NCI-H2107 treated with DMSO at 0.1 percent for 48 hours (cell line): ENCODE measurements at regions not wholly inside any gene's neighbourhood (a gene's known extent, or its start where the extent isn't known, plus 50 kb on each side); places are given as distances from the start of the nearest gene placed in this dataset.
A peak's percentile ranks its signal among the peaks of the same experiment; 100 is the strongest.
"Not testable (repeated sequence)": the region's sequence is repeated elsewhere in the genome, so short reads cannot be mapped to it uniquely, and the experiment has no call there.

ENCODE experiments used
- DNase-seq: peaks from one replicate; lab custom pipeline; 2025; ENCODE audit not compliant: unreplicated experiment; lab: John Stamatoyannopoulos, UW

GRCh38 chr7:12930534-12930933, 243.1 kb downstream of the ARL4A start:
- no peak for DNase-seq

- DNase-seq = not testable (repeated sequence)
Measured at GRCh38 chr7:12931465-12931864, 244.0 kb downstream of the ARL4A start.

- DNase-seq = no peak
Measured at GRCh38 chr7:12939694-12940093, 252.3 kb downstream of the ARL4A start.

- DNase-seq = no peak
Measured at GRCh38 chr7:12941512-12941911, 254.1 kb downstream of the ARL4A start.

GRCh38 chr7:12942609-12943008, 255.2 kb downstream of the ARL4A start:
- DNase-seq = no peak

GRCh38 chr7:12943781-12944180, 256.3 kb downstream of the ARL4A start:
- DNase-seq = no peak

- no peak for DNase-seq
Measured at GRCh38 chr7:12945901-12946300, 258.5 kb downstream of the ARL4A start.

- DNase-seq = no peak
Measured at GRCh38 chr7:12947465-12947864, 260.0 kb downstream of the ARL4A start.

GRCh38 chr7:12949060-12949931, 261.9 kb downstream of the ARL4A start:
- peak; percentile 28 for DNase-seq

- no peak for DNase-seq
Measured at GRCh38 chr7:12951397-12951801, 264.0 kb downstream of the ARL4A start.

- DNase-seq = no peak
Measured at GRCh38 chr7:12954380-12955033, 267.1 kb downstream of the ARL4A start.

GRCh38 chr7:12957487-12957886, 270.1 kb downstream of the ARL4A start:
- no peak for DNase-seq

GRCh38 chr7:12961910-12962480, 274.6 kb downstream of the ARL4A start:
- no peak for DNase-seq

- no peak for DNase-seq
Measured at GRCh38 chr7:12963435-12963834, 276.0 kb downstream of the ARL4A start.

- no peak for DNase-seq
Measured at GRCh38 chr7:12964836-12965235, 277.4 kb downstream of the ARL4A start.

- no peak for DNase-seq
Measured at GRCh38 chr7:12965767-12966166, 278.3 kb downstream of the ARL4A start.

GRCh38 chr7:12967322-12967721, 279.9 kb downstream of the ARL4A start:
- no peak for DNase-seq

GRCh38 chr7:12968836-12969422, 281.5 kb downstream of the ARL4A start:
- DNase-seq = no peak

- no peak for DNase-seq
Measured at GRCh38 chr7:12970626-12971025, 283.2 kb downstream of the ARL4A start.

- no peak for DNase-seq
Measured at GRCh38 chr7:12974451-12975166, 287.2 kb downstream of the ARL4A start.

GRCh38 chr7:12975412-12975811, 288.0 kb downstream of the ARL4A start:
- DNase-seq = no peak
